ENCODE measurements at regions not wholly inside any gene's neighbourhood (a gene's known extent, or its start where the extent isn't known, plus 50 kb on each side); places are given as distances from the start of the nearest gene placed in this dataset.
"Not testable (repeated sequence)": the region's sequence is repeated elsewhere in the genome, so short reads cannot be mapped to it uniquely, and the experiment has no call there.

GRCh38 chr1:203995228-203995627 lies 77.7 kb upstream of the SOX13 start:
- no peak overlapping the region for H3K27ac Mint-ChIP-seq
- no peaks in the 10 kb centered on the region for H3K36me3 Mint-ChIP-seq (ENCODE audit: low read depth)
- intact Hi-C loops (cut with micrococcal nuclease), result no loop called here
- H3K4me1 Mint-ChIP-seq (ENCODE audit: low read depth), result no peaks in the 10 kb centered on the region
- H3K27me3 Mint-ChIP-seq, result peaks cover 2% of the 10 kb centered on the region
- no peak for TF ChIP-seq CTCF (IDR thresholded peaks at IDR 0.05)
- no peaks in the 10 kb centered on the region for H3K9me3 Mint-ChIP-seq
- CTCF ChIA-PET, result interaction anchor here (0.7 kb wide), 1 partner anchor 212 kb away, joined by 3 read pairs; no protein-coding TSS in a partner anchor
- POLR2A ChIA-PET, result no interaction called here
- DNase-seq, result no peak
- no peak overlapping the region for H3K4me3 Mint-ChIP-seq
- no peak for ATAC-seq

GRCh38 chr1:203996126-203996525 lies 76.8 kb upstream of the SOX13 start:
- POLR2A ChIA-PET, result no interaction called here
- Mint-ChIP-seq H3K27ac (no peak overlapping the region), H3K9me3 (no peaks in the 10 kb centered on the region), H3K27me3 (peaks cover 2% of the 10 kb centered on the region), H3K36me3 (ENCODE audit: low read depth) (no peaks in the 10 kb centered on the region), H3K4me3 (no peak overlapping the region), H3K4me1 (ENCODE audit: low read depth) (peaks cover 4% of the 10 kb centered on the region)
- no peak for DNase-seq
- no peak for TF ChIP-seq CTCF (IDR thresholded peaks at IDR 0.05)
- CTCF ChIA-PET, result interaction anchor here (0.7 kb wide), 1 partner anchor 211 kb away, joined by 3 read pairs; no protein-coding TSS in a partner anchor
- intact Hi-C loops (cut with micrococcal nuclease), result no loop called here
- ATAC-seq, result no peak

- ATAC-seq; CTCF ChIA-PET; DNase-seq; H3K4me1 Mint-ChIP-seq (ENCODE audit: low read depth); H3K9me3 Mint-ChIP-seq; intact Hi-C loops (cut with micrococcal nuclease); POLR2A ChIA-PET; H3K4me3 Mint-ChIP-seq; H3K27ac Mint-ChIP-seq; H3K36me3 Mint-ChIP-seq (ENCODE audit: low read depth); H3K27me3 Mint-ChIP-seq: not testable (repeated sequence)
Observed at GRCh38 chr1:203998571-203998970, 74.3 kb upstream of the SOX13 start.

- no peak for DNase-seq
- Mint-ChIP-seq H3K9me3 (no peaks in the 10 kb centered on the region), H3K4me1 (ENCODE audit: low read depth) (peaks cover 4% of the 10 kb centered on the region), H3K27ac (no peak overlapping the region), H3K4me3 (no peak overlapping the region), H3K36me3 (ENCODE audit: low read depth) (no peaks in the 10 kb centered on the region), H3K27me3 (no peaks in the 10 kb centered on the region)
- ATAC-seq, result no peak
- no peak for TF ChIP-seq CTCF (IDR thresholded peaks at IDR 0.05)
- ChIA-PET POLR2A (no interaction called here), CTCF (no interaction called here)
- intact Hi-C loops (cut with micrococcal nuclease), result no loop called here
Observed at GRCh38 chr1:203999618-204000017, 73.3 kb upstream of the SOX13 start.

- H3K4me1 Mint-ChIP-seq (ENCODE audit: low read depth), result peaks cover 4% of the 10 kb centered on the region
- no peak overlapping the region for H3K4me3 Mint-ChIP-seq
- CTCF ChIA-PET, result no interaction called here
- no peaks in the 10 kb centered on the region for H3K36me3 Mint-ChIP-seq (ENCODE audit: low read depth)
- H3K27me3 Mint-ChIP-seq, result peaks cover 2% of the 10 kb centered on the region
- DNase-seq (peak; percentile 7), ATAC-seq (no peak)
- intact Hi-C loops (cut with micrococcal nuclease), result no loop called here
- TF ChIP-seq CTCF (IDR thresholded peaks at IDR 0.05), result no peak
- no peak overlapping the region for H3K27ac Mint-ChIP-seq
- POLR2A ChIA-PET, result no interaction called here
- H3K9me3 Mint-ChIP-seq, result no peaks in the 10 kb centered on the region
Observed at GRCh38 chr1:204001166-204001901, 71.6 kb upstream of the SOX13 start.
